H1 (cell line): ENCODE measurements at regions not wholly inside any gene's neighbourhood (a gene's known extent, or its start where the extent isn't known, plus 50 kb on each side); places are given as distances from the start of the nearest gene placed in this dataset.

Source experiments
- CTCF ChIP-seq, 3 experiments: IDR thresholded peaks; 1 replicate in 2 of 3; 2 replicates in 1 of 3; pipeline versions ENCODE4 v1.5.1 to v1.6.1; 2011; ENCODE audit warnings: low read length in 3 of 3, mild to moderate bottlenecking in 3 of 3, inconsistent platforms in 2 of 3, low read depth in 1 of 3, moderate library complexity in 1 of 3; ENCODE audit not compliant: insufficient read depth in 1 of 3; ENCODE audit errors: control extremely low read depth in 1 of 3
- EGR1 ChIP-seq: IDR thresholded peaks from 2 replicates; pipeline ENCODE4 v1.6.1; 2011; ENCODE audit warnings: low read depth, low read length, borderline replicate concordance
- MAX ChIP-seq: IDR thresholded peaks from 2 replicates; pipeline ENCODE4 v1.6.1; 2012; ENCODE audit warnings: inconsistent platforms
- POLR2A ChIP-seq, 2 experiments: IDR thresholded peaks; 1 replicate in 1 of 2; 2 replicates in 1 of 2; pipeline ENCODE4 v1.6.1; 2011; ENCODE audit warnings: low read depth in 2 of 2, low read length in 2 of 2, mild to moderate bottlenecking in 2 of 2; ENCODE audit errors: control extremely low read depth in 1 of 2
- POLR2AphosphoS5 ChIP-seq: IDR thresholded peaks from 2 replicates; pipeline ENCODE4 v1.6.1; 2011; ENCODE audit warnings: low read depth, low read length
- POU5F1 ChIP-seq: IDR thresholded peaks from 2 replicates; pipeline ENCODE4 v1.6.1; 2011; ENCODE audit warnings: low read depth, mild to moderate bottlenecking, low read length, moderate library complexity
- SP2 ChIP-seq: IDR thresholded peaks from 2 replicates; pipeline ENCODE4 v1.6.1; 2012; ENCODE audit warnings: mild to moderate bottlenecking, low read length, inconsistent platforms
- USF2 ChIP-seq: IDR thresholded peaks from 2 replicates; pipeline ENCODE4 v1.6.1; 2011; ENCODE audit warnings: low read length, improper control_type of control experiment
- YY1 ChIP-seq: IDR thresholded peaks from 2 replicates; pipeline ENCODE4 v1.6.1; 2011; ENCODE audit warnings: low read depth, mild to moderate bottlenecking, low read length

GRCh38 chr11:105468154-105468553 lies 141.7 kb upstream of the GRIA4 start:
- TF ChIP-seq POLR2AphosphoS5 (no peak), YY1 (no peak), EGR1 (no peak), CTCF (IDR thresholded peaks at IDR 0.05; ENCODE audit: control extremely low read depth in 1 of 3, insufficient read depth in 1 of 3, low read depth in 1 of 3, low read length in 3 of 3) (no peak), MAX (no peak), POLR2A (IDR thresholded peaks at IDR 0.05; ENCODE audit: control extremely low read depth in 1 of 2, low read depth in 2 of 2, low read length in 2 of 2) (no peak), USF2 (no peak), POU5F1 (no peak), SP2 (no peak)
